ENCODE measurements at regions not wholly inside any gene's neighbourhood (a gene's known extent, or its start where the extent isn't known, plus 50 kb on each side); places are given as distances from the start of the nearest gene placed in this dataset.
A peak's percentile ranks its signal among the peaks of the same experiment; 100 is the strongest.

- Histone ChIP-seq H3K4me1 (replicated peaks) (peaks cover 16% of the 10 kb centered on the region), H3K4me3 (no peak overlapping the region), H3K27me3 (replicated peaks) (no peaks in the 10 kb centered on the region), H3K9me3 (replicated peaks) (no peaks in the 10 kb centered on the region), H3K27ac (no peak overlapping the region), H3K36me3 (no peaks in the 10 kb centered on the region)
- DNase-seq (ENCODE audit: low read depth in 1 of 2, low spot score in 2 of 2), result no peak
Measured at GRCh38 chr9:86511614-86512360, 157.6 kb upstream of the TUT7 start.

- DNase-seq (ENCODE audit: low read depth in 1 of 2, low spot score in 2 of 2), result no peak
- no peak overlapping the region for H3K27ac ChIP-seq
Measured at GRCh38 chr9:86508208-86508903, 154.1 kb upstream of the TUT7 start.

GRCh38 chr9:86507212-86507630 is 153.0 kb upstream of the TUT7 start:
- no peaks in the 10 kb centered on the region for H3K36me3 ChIP-seq
- H3K27ac ChIP-seq, result no peak overlapping the region
- H3K9me3 ChIP-seq (replicated peaks), result no peaks in the 10 kb centered on the region
- DNase-seq (ENCODE audit: low read depth in 1 of 2, low spot score in 2 of 2), result no peak
- no peaks in the 10 kb centered on the region for H3K27me3 ChIP-seq (replicated peaks)
- peaks cover 5% of the 10 kb centered on the region for H3K4me1 ChIP-seq (replicated peaks)
- H3K4me3 ChIP-seq, result no peak overlapping the region

More at GRCh38 chr9:86508208-86508903, 154.1 kb upstream of the TUT7 start:
- Histone ChIP-seq H3K4me1 (replicated peaks) (peaks cover 13% of the 10 kb centered on the region), H3K36me3 (no peaks in the 10 kb centered on the region), H3K4me3 (no peak overlapping the region), H3K9me3 (replicated peaks) (no peaks in the 10 kb centered on the region), H3K27me3 (replicated peaks) (no peaks in the 10 kb centered on the region)

- no peak for DNase-seq (ENCODE audit: low read depth in 1 of 2, low spot score in 2 of 2)
- no peak overlapping the region for H3K27ac ChIP-seq
- H3K4me1 ChIP-seq (replicated peaks), result peaks cover 20% of the 10 kb centered on the region
- H3K27me3 ChIP-seq (replicated peaks), result no peaks in the 10 kb centered on the region
- H3K36me3 ChIP-seq, result no peaks in the 10 kb centered on the region
- H3K4me3 ChIP-seq, result no peak overlapping the region
- H3K9me3 ChIP-seq (replicated peaks), result no peaks in the 10 kb centered on the region
Measured at GRCh38 chr9:86503942-86504341, 149.7 kb upstream of the TUT7 start.

GRCh38 chr9:86503314-86503713 is 149.1 kb upstream of the TUT7 start:
- no peaks in the 10 kb centered on the region for H3K27me3 ChIP-seq (replicated peaks)
- no peak overlapping the region for H3K4me3 ChIP-seq
- no peaks in the 10 kb centered on the region for H3K36me3 ChIP-seq
- H3K27ac ChIP-seq, result no peak overlapping the region
- H3K9me3 ChIP-seq (replicated peaks), result no peaks in the 10 kb centered on the region
- no peak for DNase-seq (ENCODE audit: low read depth in 1 of 2, low spot score in 2 of 2)
- peaks cover 20% of the 10 kb centered on the region for H3K4me1 ChIP-seq (replicated peaks)

GRCh38 chr9:86500667-86501435 is 146.6 kb upstream of the TUT7 start:
- H3K9me3 ChIP-seq (replicated peaks), result no peaks in the 10 kb centered on the region
- H3K27ac ChIP-seq, result peak overlapping the region; percentile 56
- peaks cover 20% of the 10 kb centered on the region for H3K4me1 ChIP-seq (replicated peaks)
- H3K36me3 ChIP-seq, result no peaks in the 10 kb centered on the region
- H3K27me3 ChIP-seq (replicated peaks), result no peaks in the 10 kb centered on the region
- H3K4me3 ChIP-seq, result no peak overlapping the region
- DNase-seq (ENCODE audit: low read depth in 1 of 2, low spot score in 2 of 2), result peak; percentile 57 to 87

GRCh38 chr9:86500031-86500430 is 145.8 kb upstream of the TUT7 start:
- H3K4me1 ChIP-seq (replicated peaks), result peaks cover 20% of the 10 kb centered on the region
- H3K4me3 ChIP-seq, result no peak overlapping the region
- no peak for DNase-seq (ENCODE audit: low read depth in 1 of 2, low spot score in 2 of 2)
- no peaks in the 10 kb centered on the region for H3K36me3 ChIP-seq
- no peaks in the 10 kb centered on the region for H3K27me3 ChIP-seq (replicated peaks)
- no peak overlapping the region for H3K27ac ChIP-seq
- H3K9me3 ChIP-seq (replicated peaks), result no peaks in the 10 kb centered on the region

GRCh38 chr9:86494644-86495111 is 140.5 kb upstream of the TUT7 start:
- no peaks in the 10 kb centered on the region for H3K9me3 ChIP-seq (replicated peaks)
- peaks cover 3% of the 10 kb centered on the region; the same call in 1 of the 2 replicates for H3K4me1 ChIP-seq (replicated peaks)
- no peak overlapping the region for H3K4me3 ChIP-seq
- no peaks in the 10 kb centered on the region for H3K27me3 ChIP-seq (replicated peaks)
- no peak for DNase-seq (ENCODE audit: low read depth in 1 of 2, low spot score in 2 of 2)
- H3K36me3 ChIP-seq, result no peaks in the 10 kb centered on the region
- H3K27ac ChIP-seq, result no peak overlapping the region

GRCh38 chr9:86491468-86492266 is 137.5 kb upstream of the TUT7 start:
- Histone ChIP-seq H3K27ac (no peak overlapping the region), H3K9me3 (replicated peaks) (no peaks in the 10 kb centered on the region), H3K36me3 (no peaks in the 10 kb centered on the region), H3K4me1 (replicated peaks) (0 out of 2 replicates have a peak, but pooled peaks cover 3% of the 10 kb centered on the region), H3K4me3 (no peak overlapping the region), H3K27me3 (replicated peaks) (no peaks in the 10 kb centered on the region)
- no peak for DNase-seq (ENCODE audit: low read depth in 1 of 2, low spot score in 2 of 2)

- no peaks in the 10 kb centered on the region for H3K27me3 ChIP-seq (replicated peaks)
- H3K36me3 ChIP-seq, result no peaks in the 10 kb centered on the region
- H3K9me3 ChIP-seq (replicated peaks), result no peaks in the 10 kb centered on the region
- no peaks in the 10 kb centered on the region for H3K4me1 ChIP-seq (replicated peaks)
- DNase-seq (ENCODE audit: low read depth in 1 of 2, low spot score in 2 of 2), result no peak
- no peak overlapping the region for H3K27ac ChIP-seq
- no peak overlapping the region for H3K4me3 ChIP-seq
Measured at GRCh38 chr9:86488794-86489193, 134.6 kb upstream of the TUT7 start.

GRCh38 chr9:86488345-86488744 is 134.1 kb upstream of the TUT7 start:
- no peak overlapping the region for H3K4me3 ChIP-seq
- H3K27ac ChIP-seq, result no peak overlapping the region
- H3K9me3 ChIP-seq (replicated peaks), result no peaks in the 10 kb centered on the region
- no peaks in the 10 kb centered on the region for H3K4me1 ChIP-seq (replicated peaks)
- H3K27me3 ChIP-seq (replicated peaks), result no peaks in the 10 kb centered on the region
- no peaks in the 10 kb centered on the region for H3K36me3 ChIP-seq
- DNase-seq (ENCODE audit: low read depth in 1 of 2, low spot score in 2 of 2), result no peak

- H3K4me3 ChIP-seq, result no peak overlapping the region
Measured at GRCh38 chr9:86487838-86488233, 133.6 kb upstream of the TUT7 start.

More at GRCh38 chr9:86487838-86488233, 133.6 kb upstream of the TUT7 start:
- Histone ChIP-seq H3K27ac (no peak overlapping the region), H3K9me3 (replicated peaks) (no peaks in the 10 kb centered on the region), H3K36me3 (no peaks in the 10 kb centered on the region), H3K4me1 (replicated peaks) (no peaks in the 10 kb centered on the region), H3K27me3 (replicated peaks) (no peaks in the 10 kb centered on the region)
- DNase-seq (ENCODE audit: low read depth in 1 of 2, low spot score in 2 of 2), result no peak
